Endothelial cell of umbilical vein (primary cell): ENCODE measurements at regions not wholly inside any gene's neighbourhood (a gene's known extent, or its start where the extent isn't known, plus 50 kb on each side); places are given as distances from the start of the nearest gene placed in this dataset.

ENCODE experiments used
- BruUV-seq: library from RNA; stranded (reverse); fragments of 400-500 nt; replicated peaks from 2 replicates; lab custom pipeline; 2021; lab: Mats Ljungman, UMichigan
- CTCF ChIA-PET: fragments of 300-600, 350-600 bp; sonication (Branson Sonifier 250); formaldehyde crosslinking; loops from one replicate; lab custom pipeline; 2021; ENCODE audit warnings: antibody characterized with exemption, inconsistent platforms; lab: Charles Lee
- POLR2A ChIA-PET: fragments of 300-600, 350-600 bp; sonication (Branson Sonifier 250); formaldehyde crosslinking; loops from one replicate; lab custom pipeline; 2021; ENCODE audit warnings: antibody characterized with exemption, inconsistent platforms; lab: Charles Lee
- DNase-seq: peaks from one replicate; pipeline ENCODE4 v3.0.0-alpha.2; 2011; ENCODE audit warnings: low read depth, low spot score
- FAIRE-seq: peaks from 2 replicates; lab custom pipeline; 2011; peaks lifted over from hg19 to GRCh38; lab: Jason Lieb, UNC
- H2AFZ ChIP-seq: 2 replicates; pipeline ENCODE4 v1.6.0; 2012; ENCODE audit warnings: low read depth, low read length, control low read depth, inconsistent platforms
- H3K27ac ChIP-seq: 2 replicates; pipeline ENCODE4 v1.5.1; 2011; ENCODE audit warnings: low read depth, mild to moderate bottlenecking, control low read depth, low read length, moderate library complexity; ENCODE audit not compliant: insufficient read depth
- H3K27me3 ChIP-seq, 2 experiments: 2 replicates each; pipeline versions ENCODE4 v1.6.0 to v1.6.1; 2011; ENCODE audit warnings: low read length in 2 of 2, mixed read lengths in 1 of 2; ENCODE audit not compliant: control insufficient read depth in 2 of 2, insufficient read depth in 2 of 2
- H3K36me3 ChIP-seq, 2 experiments: 2 replicates in 1 of 2; 3 replicates in 1 of 2; pipeline ENCODE4 v1.5.1; 2011; ENCODE audit warnings: low read length in 2 of 2, mild to moderate bottlenecking in 1 of 2, moderate library complexity in 1 of 2; ENCODE audit not compliant: control insufficient read depth in 2 of 2, insufficient read depth in 2 of 2; ENCODE audit errors: extremely low read depth in 1 of 2
- H3K4me1 ChIP-seq: 3 replicates; pipeline ENCODE4 v1.5.1; 2011; ENCODE audit warnings: mild to moderate bottlenecking, low read length; ENCODE audit not compliant: control insufficient read depth, insufficient read depth; ENCODE audit errors: extremely low read depth
- H3K4me2 ChIP-seq: 2 replicates; pipeline ENCODE4 v1.6.1; 2011; ENCODE audit warnings: low read length, control low read depth, mixed read lengths; ENCODE audit not compliant: insufficient read depth
- H3K4me3 ChIP-seq, 3 experiments: fragments of 200-600 bp in 1 of 3; sonication (generic), shearing (Covaris generic) in 1 of 3; replicated peaks in 1 of 3; 2 replicates each; pipeline ENCODE4 v1.5.1; 2011 to 2016; ENCODE audit warnings: control low read depth in 3 of 3, low read length in 3 of 3, mild to moderate bottlenecking in 2 of 3, inconsistent platforms in 1 of 3, low read depth in 1 of 3, moderate library complexity in 1 of 3; ENCODE audit not compliant: insufficient read depth in 1 of 3
- H3K79me2 ChIP-seq: 2 replicates; pipeline ENCODE4 v1.6.0; 2012; ENCODE audit warnings: low read length, inconsistent platforms; ENCODE audit not compliant: control insufficient read depth, insufficient read depth
- H3K9ac ChIP-seq: replicated peaks from 2 replicates; pipeline ENCODE3; 2011; ENCODE audit warnings: low read length, control low read depth; ENCODE audit not compliant: insufficient read depth; ENCODE audit errors: extremely low read depth
- H3K9me1 ChIP-seq: replicated peaks from 3 replicates; pipeline ENCODE4 v1.6.0; 2011; ENCODE audit warnings: mild to moderate bottlenecking, low read length; ENCODE audit not compliant: control insufficient read depth, insufficient read depth; ENCODE audit errors: extremely low read depth
- H3K9me3 ChIP-seq: replicated peaks from 2 replicates; pipeline ENCODE4 v1.5.1; 2012; ENCODE audit warnings: low read length, inconsistent platforms; ENCODE audit not compliant: control insufficient read depth, insufficient read depth
- H4K20me1 ChIP-seq: replicated peaks from 2 replicates; pipeline ENCODE3; 2011; ENCODE audit warnings: mild to moderate bottlenecking, low read length; ENCODE audit not compliant: control insufficient read depth, insufficient read depth; ENCODE audit errors: extremely low read depth
- CTCF ChIP-seq, 2 donors: IDR thresholded peaks; 1 replicate in 1 of 2; 2 replicates in 1 of 2; pipeline ENCODE4 v1.5.1; 2011; ENCODE audit warnings: low read length in 2 of 2, mild to moderate bottlenecking in 2 of 2, moderate library complexity in 2 of 2, control low read depth in 1 of 2, inconsistent platforms in 1 of 2, low read depth in 1 of 2; ENCODE audit not compliant: insufficient read depth in 1 of 2; ENCODE audit errors: extremely low read depth in 1 of 2
- EZH2 ChIP-seq: IDR thresholded peaks from 2 replicates; pipeline ENCODE4 v1.6.1; 2012; ENCODE audit warnings: borderline replicate concordance, low read depth, mild to moderate bottlenecking, moderate library complexity, low read length, inconsistent platforms; ENCODE audit not compliant: severe bottlenecking
- FOS ChIP-seq: IDR thresholded peaks from 2 replicates; pipeline ENCODE4 v1.6.1; 2011; ENCODE audit warnings: mild to moderate bottlenecking, low read length, moderate library complexity, borderline replicate concordance; ENCODE audit not compliant: insufficient read depth
- GATA2 ChIP-seq: IDR thresholded peaks from 2 replicates; pipeline ENCODE4 v1.7.0; 2011; ENCODE audit warnings: low read depth, mild to moderate bottlenecking, moderate library complexity, mixed read lengths, low read length; ENCODE audit not compliant: insufficient read length, insufficient read depth
- JUN ChIP-seq: IDR thresholded peaks from 2 replicates; pipeline ENCODE4 v1.6.1; 2011; ENCODE audit warnings: borderline replicate concordance, low read depth; ENCODE audit not compliant: insufficient read length, insufficient read depth
- MAX ChIP-seq: IDR thresholded peaks from 2 replicates; pipeline ENCODE4 v1.6.1; 2011; ENCODE audit not compliant: insufficient read depth, insufficient read length
- MYC ChIP-seq: IDR thresholded peaks from one replicate; pipeline ENCODE4 v1.6.1; 2011; ENCODE audit warnings: mild to moderate bottlenecking, low read depth, low read length
- POLR2A ChIP-seq: IDR thresholded peaks from 2 replicates; pipeline ENCODE4 v1.6.1; 2012; ENCODE audit warnings: low read depth, mild to moderate bottlenecking, control low read depth, low read length
- POLR2AphosphoS5 ChIP-seq: IDR thresholded peaks from 2 replicates; pipeline ENCODE4 v1.6.1; 2012; ENCODE audit warnings: low read depth, mild to moderate bottlenecking, control low read depth, low read length, moderate library complexity; ENCODE audit not compliant: insufficient read depth
- dilution Hi-C: fragments of 300-500 bp; cut with MboI; formaldehyde crosslinking; loops from one replicate; pipeline ENCODE4 v1.15.0; 2019; ENCODE audit warnings: low sequenced_read_pairs; ENCODE audit not compliant: extremely low pct_ligation_motif_present
- intact Hi-C: fragments of 100-400 bp; cut with micrococcal nuclease; formaldehyde crosslinking; loops from one replicate; pipeline ENCODE4 v1.10.0; 2022

- intact Hi-C loops = loop anchor here (10.0 kb wide), 1 partner anchor 438 kb away; no protein-coding TSS in a partner anchor
- FAIRE-seq = no peak
- Histone ChIP-seq H3K9ac (no peak overlapping the region), H3K27ac (no peak overlapping the region), H3K36me3 (no peaks in the 10 kb centered on the region), H3K4me2 (no peak overlapping the region), H3K79me2 (no peaks in the 10 kb centered on the region), H4K20me1 (no peaks in the 10 kb centered on the region), H3K4me1 (peaks cover under 1% of the 10 kb centered on the region), H3K27me3 (no peaks in the 10 kb centered on the region), H2AFZ (no peak overlapping the region), H3K4me3 (no peak overlapping the region), H3K9me3 (no peaks in the 10 kb centered on the region), H3K9me1 (no peaks in the 10 kb centered on the region)
- BruUV-seq = no TSS peak
- CTCF ChIA-PET = interaction anchor here (1.5 kb wide), 1 partner anchor 9 kb away, joined by 4 read pairs; no protein-coding TSS in a partner anchor
- TF ChIP-seq JUN (no peak), FOS (no peak)
- POLR2A ChIA-PET = no interaction called here
- DNase-seq = no peak
- dilution Hi-C loops = no loop called here
Measured at GRCh38 chr6:148027201-148027600, 315.4 kb upstream of the SASH1 start.

GRCh38 chr6:148035806-148036390, 306.7 kb upstream of the SASH1 start:
- intact Hi-C loops = no loop called here
- POLR2A ChIA-PET = no interaction called here
- no peak for FAIRE-seq

More at GRCh38 chr6:148035806-148036390, 306.7 kb upstream of the SASH1 start:
- no peak for DNase-seq
- Histone ChIP-seq H3K79me2 (no peaks in the 10 kb centered on the region), H3K36me3 (no peaks in the 10 kb centered on the region), H3K27ac (no peak overlapping the region), H4K20me1 (no peaks in the 10 kb centered on the region), H3K9me3 (no peaks in the 10 kb centered on the region), H3K9ac (no peak overlapping the region), H2AFZ (no peak overlapping the region), H3K27me3 (no peaks in the 10 kb centered on the region), H3K4me1 (no peaks in the 10 kb centered on the region), H3K9me1 (no peaks in the 10 kb centered on the region), H3K4me2 (no peak overlapping the region), H3K4me3 (no peak overlapping the region)
- CTCF ChIA-PET = no interaction called here
- dilution Hi-C loops = no loop called here
- no TSS peak for BruUV-seq
- TF ChIP-seq CTCF (IDR thresholded peaks at IDR 0.05; ENCODE audit: extremely low read depth in 1 of 2, insufficient read depth in 1 of 2, low read depth in 1 of 2, low read length in 2 of 2) (no peak), GATA2 (no peak), EZH2 (no peak), POLR2AphosphoS5 (no peak), MYC (no peak), POLR2A (no peak), JUN (no peak), FOS (no peak), MAX (no peak)
